WTC11 (cell line): ENCODE measurements at regions not wholly inside any gene's neighbourhood (a gene's known extent, or its start where the extent isn't known, plus 50 kb on each side); places are given as distances from the start of the nearest gene placed in this dataset.

Experiments used
- ATAC-seq: fragments of 200-7000 bp; cut with Tn5 transposase; 2 replicates; pipeline ENCODE4 v1.10.0; 2021; ENCODE audit warnings: mild to moderate bottlenecking, moderate library complexity
- CTCF ChIA-PET: fragments of 300-600 bp; sonication (Branson Sonifier 250); formaldehyde crosslinking; loops from one replicate; lab custom pipeline; 2021; ENCODE audit warnings: antibody characterized with exemption; lab: Charles Lee
- POLR2A ChIA-PET: fragments of 350-600 bp; sonication (Branson Sonifier 250); formaldehyde crosslinking; loops from one replicate; lab custom pipeline; 2021; ENCODE audit warnings: antibody characterized with exemption; lab: Charles Lee
- DNase-seq: peaks from one replicate; pipeline ENCODE4 v3.0.0; 2021; ENCODE audit warnings: low spot score
- H3K27ac Mint-ChIP-seq: 2 replicates; pipeline ENCODE4 v1.8.0; 2021; ENCODE audit warnings: mixed read lengths
- H3K27me3 Mint-ChIP-seq: 2 replicates; pipeline ENCODE4 v1.8.0; 2021; ENCODE audit warnings: low read depth, mild to moderate bottlenecking, moderate library complexity, mixed read lengths
- H3K36me3 Mint-ChIP-seq: 2 replicates; pipeline ENCODE4 v1.8.0; 2021; ENCODE audit warnings: mixed read lengths
- H3K4me1 Mint-ChIP-seq: 2 replicates; pipeline ENCODE4 v1.8.0; 2022; ENCODE audit warnings: mixed read lengths
- H3K4me3 Mint-ChIP-seq: 2 replicates; pipeline ENCODE4 v1.8.0; 2021; ENCODE audit warnings: mild to moderate bottlenecking, moderate library complexity, mixed read lengths
- H3K9me3 Mint-ChIP-seq: 2 replicates; pipeline ENCODE4 v1.8.0; 2021; ENCODE audit warnings: mixed read lengths
- CTCF ChIP-seq: fragments of 200-600 bp; IDR thresholded peaks from 2 replicates; pipeline ENCODE4 v1.8.0; 2022; ENCODE audit warnings: antibody characterized with exemption
- ESRRA ChIP-seq: sonication (generic); formaldehyde crosslinking; IDR thresholded peaks from 2 replicates; pipeline ENCODE4 v1.8.1; 2022; ENCODE audit warnings: mild to moderate bottlenecking, missing genetic modification reagents, borderline replicate concordance
- JAZF1 ChIP-seq: fragments of 250-450 bp; sonication (Bioruptor Pico); IDR thresholded peaks from 2 replicates; pipeline ENCODE4 v1.9.0; 2021; ENCODE audit warnings: moderate library complexity, mild to moderate bottlenecking, inconsistent platforms
- KAT7 ChIP-seq: sonication (generic); formaldehyde crosslinking; IDR thresholded peaks from 2 replicates; pipeline ENCODE4 v1.8.1; 2023; ENCODE audit warnings: missing genetic modification reagents, mild to moderate bottlenecking, borderline replicate concordance
- MYBL2 ChIP-seq: sonication (generic); formaldehyde crosslinking; IDR thresholded peaks from 2 replicates; pipeline ENCODE4 v1.8.1; 2023; ENCODE audit warnings: mild to moderate bottlenecking, moderate library complexity, missing genetic modification reagents
- NFYB ChIP-seq: sonication (generic); formaldehyde crosslinking; conservative IDR thresholded peaks from 2 replicates; pipeline ENCODE4 v1.8.0; 2022; ENCODE audit warnings: low read depth, missing genetic modification reagents
- RORB ChIP-seq: fragments of 250-450 bp; sonication (Bioruptor Pico); IDR thresholded peaks from 2 replicates; pipeline ENCODE4 v1.9.0; 2021; ENCODE audit warnings: mild to moderate bottlenecking
- TP53 ChIP-seq: sonication (generic); formaldehyde crosslinking; IDR thresholded peaks from 2 replicates; pipeline ENCODE4 v1.8.1; 2023; ENCODE audit warnings: mild to moderate bottlenecking, missing genetic modification reagents
- ZBTB21 ChIP-seq: sonication (generic); formaldehyde crosslinking; IDR thresholded peaks from 2 replicates; pipeline ENCODE4 v1.8.1; 2023; ENCODE audit warnings: mild to moderate bottlenecking, missing genetic modification reagents, borderline replicate concordance
- ZNF396 ChIP-seq: fragments of 250-450 bp; sonication (Bioruptor Pico); IDR thresholded peaks from 2 replicates; pipeline ENCODE4 v1.8.0; 2021; ENCODE audit warnings: mild to moderate bottlenecking, moderate library complexity, borderline replicate concordance
- ZNF416 ChIP-seq: fragments of 250-450 bp; sonication (Bioruptor Pico); IDR thresholded peaks from 2 replicates; pipeline ENCODE4 v1.9.0; 2021; ENCODE audit warnings: mild to moderate bottlenecking, inconsistent platforms
- TF ChIP-seq, protein P1 (sequence below): sonication (generic); formaldehyde crosslinking; IDR thresholded peaks from 2 replicates; pipeline ENCODE4 v1.8.0; 2023; ENCODE audit warnings: missing genetic modification reagents
- TF ChIP-seq, protein P2 (sequence below): sonication (generic); formaldehyde crosslinking; IDR thresholded peaks from 2 replicates; pipeline ENCODE4 v1.8.1; 2022; ENCODE audit warnings: low read depth, missing genetic modification reagents, borderline replicate concordance
- TF ChIP-seq, protein P3 (sequence below): fragments of 250-450 bp; sonication (Bioruptor Pico); IDR thresholded peaks from 2 replicates; pipeline ENCODE4 v1.9.0; 2021; ENCODE audit warnings: mild to moderate bottlenecking
- TF ChIP-seq, protein P4 (sequence below): sonication (generic); formaldehyde crosslinking; IDR thresholded peaks from 2 replicates; pipeline ENCODE4 v1.8.1; 2022; ENCODE audit warnings: low read depth, mild to moderate bottlenecking, moderate library complexity, missing genetic modification reagents, borderline replicate concordance
- TF ChIP-seq, protein P5 (sequence below): sonication (generic); formaldehyde crosslinking; IDR thresholded peaks from 2 replicates; pipeline ENCODE4 v1.8.1; 2022; ENCODE audit warnings: mild to moderate bottlenecking, moderate library complexity, missing genetic modification reagents

GRCh38 chr15:37791693-37792092, 142.7 kb upstream of the TMCO5A start:
- ATAC-seq, result no peak
- CTCF ChIA-PET, result interaction anchor here (1.0 kb wide), 1 partner anchor 27 kb away, joined by 3 read pairs; no protein-coding TSS in a partner anchor
- Mint-ChIP-seq H3K4me3 (no peak overlapping the region), H3K36me3 (no peaks in the 10 kb centered on the region), H3K27me3 (no peaks in the 10 kb centered on the region), H3K4me1 (peaks cover 14% of the 10 kb centered on the region)
- no peak for TF ChIP-seq ZNF396 (CRISPR knock-in tag)
- TF ChIP-seq, protein P1, sequence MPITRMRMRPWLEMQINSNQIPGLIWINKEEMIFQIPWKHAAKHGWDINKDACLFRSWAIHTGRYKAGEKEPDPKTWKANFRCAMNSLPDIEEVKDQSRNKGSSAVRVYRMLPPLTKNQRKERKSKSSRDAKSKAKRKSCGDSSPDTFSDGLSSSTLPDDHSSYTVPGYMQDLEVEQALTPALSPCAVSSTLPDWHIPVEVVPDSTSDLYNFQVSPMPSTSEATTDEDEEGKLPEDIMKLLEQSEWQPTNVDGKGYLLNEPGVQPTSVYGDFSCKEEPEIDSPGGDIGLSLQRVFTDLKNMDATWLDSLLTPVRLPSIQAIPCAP (CRISPR knock-in tag), result no peak
- no peak for TF ChIP-seq RORB (CRISPR knock-in tag)
- TF ChIP-seq, protein P2, sequence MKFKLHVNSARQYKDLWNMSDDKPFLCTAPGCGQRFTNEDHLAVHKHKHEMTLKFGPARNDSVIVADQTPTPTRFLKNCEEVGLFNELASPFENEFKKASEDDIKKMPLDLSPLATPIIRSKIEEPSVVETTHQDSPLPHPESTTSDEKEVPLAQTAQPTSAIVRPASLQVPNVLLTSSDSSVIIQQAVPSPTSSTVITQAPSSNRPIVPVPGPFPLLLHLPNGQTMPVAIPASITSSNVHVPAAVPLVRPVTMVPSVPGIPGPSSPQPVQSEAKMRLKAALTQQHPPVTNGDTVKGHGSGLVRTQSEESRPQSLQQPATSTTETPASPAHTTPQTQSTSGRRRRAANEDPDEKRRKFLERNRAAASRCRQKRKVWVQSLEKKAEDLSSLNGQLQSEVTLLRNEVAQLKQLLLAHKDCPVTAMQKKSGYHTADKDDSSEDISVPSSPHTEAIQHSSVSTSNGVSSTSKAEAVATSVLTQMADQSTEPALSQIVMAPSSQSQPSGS (CRISPR knock-in tag), result no peak
- TF ChIP-seq, protein P3, sequence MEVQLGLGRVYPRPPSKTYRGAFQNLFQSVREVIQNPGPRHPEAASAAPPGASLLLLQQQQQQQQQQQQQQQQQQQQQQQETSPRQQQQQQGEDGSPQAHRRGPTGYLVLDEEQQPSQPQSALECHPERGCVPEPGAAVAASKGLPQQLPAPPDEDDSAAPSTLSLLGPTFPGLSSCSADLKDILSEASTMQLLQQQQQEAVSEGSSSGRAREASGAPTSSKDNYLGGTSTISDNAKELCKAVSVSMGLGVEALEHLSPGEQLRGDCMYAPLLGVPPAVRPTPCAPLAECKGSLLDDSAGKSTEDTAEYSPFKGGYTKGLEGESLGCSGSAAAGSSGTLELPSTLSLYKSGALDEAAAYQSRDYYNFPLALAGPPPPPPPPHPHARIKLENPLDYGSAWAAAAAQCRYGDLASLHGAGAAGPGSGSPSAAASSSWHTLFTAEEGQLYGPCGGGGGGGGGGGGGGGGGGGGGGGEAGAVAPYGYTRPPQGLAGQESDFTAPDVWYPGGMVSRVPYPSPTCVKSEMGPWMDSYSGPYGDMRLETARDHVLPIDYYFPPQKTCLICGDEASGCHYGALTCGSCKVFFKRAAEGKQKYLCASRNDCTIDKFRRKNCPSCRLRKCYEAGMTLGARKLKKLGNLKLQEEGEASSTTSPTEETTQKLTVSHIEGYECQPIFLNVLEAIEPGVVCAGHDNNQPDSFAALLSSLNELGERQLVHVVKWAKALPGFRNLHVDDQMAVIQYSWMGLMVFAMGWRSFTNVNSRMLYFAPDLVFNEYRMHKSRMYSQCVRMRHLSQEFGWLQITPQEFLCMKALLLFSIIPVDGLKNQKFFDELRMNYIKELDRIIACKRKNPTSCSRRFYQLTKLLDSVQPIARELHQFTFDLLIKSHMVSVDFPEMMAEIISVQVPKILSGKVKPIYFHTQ (CRISPR knock-in tag), result no peak
- TF ChIP-seq, protein P4, sequence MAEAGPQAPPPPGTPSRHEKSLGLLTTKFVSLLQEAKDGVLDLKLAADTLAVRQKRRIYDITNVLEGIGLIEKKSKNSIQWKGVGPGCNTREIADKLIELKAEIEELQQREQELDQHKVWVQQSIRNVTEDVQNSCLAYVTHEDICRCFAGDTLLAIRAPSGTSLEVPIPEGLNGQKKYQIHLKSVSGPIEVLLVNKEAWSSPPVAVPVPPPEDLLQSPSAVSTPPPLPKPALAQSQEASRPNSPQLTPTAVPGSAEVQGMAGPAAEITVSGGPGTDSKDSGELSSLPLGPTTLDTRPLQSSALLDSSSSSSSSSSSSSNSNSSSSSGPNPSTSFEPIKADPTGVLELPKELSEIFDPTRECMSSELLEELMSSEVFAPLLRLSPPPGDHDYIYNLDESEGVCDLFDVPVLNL (CRISPR knock-in tag), result no peak
- TF ChIP-seq ZBTB21 (CRISPR knock-in tag), result no peak
- no peak for TF ChIP-seq NFYB (CRISPR knock-in tag)
- no peak for TF ChIP-seq MYBL2 (CRISPR knock-in tag)
- TF ChIP-seq JAZF1 (CRISPR knock-in tag), result no peak
- TF ChIP-seq KAT7, result no peak
- TF ChIP-seq CTCF, result no peak
- TF ChIP-seq, all 79 proteins: peak for 0
- H3K27ac Mint-ChIP-seq, result no peak overlapping the region
- H3K9me3 Mint-ChIP-seq, result no peaks in the 10 kb centered on the region
- no peak for DNase-seq
- POLR2A ChIA-PET, result no interaction called here

- Mint-ChIP-seq H3K36me3 (peaks cover 4% of the 10 kb centered on the region; the same call in 1 of the 2 replicates), H3K27ac (no peak overlapping the region), H3K4me3 (no peak overlapping the region), H3K9me3 (peaks cover 4% of the 10 kb centered on the region), H3K4me1 (peaks cover 16% of the 10 kb centered on the region), H3K27me3 (no peaks in the 10 kb centered on the region)
- no peak for DNase-seq
- ATAC-seq, result no peak
- CTCF ChIA-PET, result interaction anchor here (0.6 kb wide), 1 partner anchor 11 kb away, joined by 3 read pairs; no protein-coding TSS in a partner anchor
- TF ChIP-seq TP53 (CRISPR knock-in tag) (no peak), ESRRA (CRISPR knock-in tag) (no peak), ZNF416 (CRISPR knock-in tag) (no peak)
- TF ChIP-seq, protein P5, sequence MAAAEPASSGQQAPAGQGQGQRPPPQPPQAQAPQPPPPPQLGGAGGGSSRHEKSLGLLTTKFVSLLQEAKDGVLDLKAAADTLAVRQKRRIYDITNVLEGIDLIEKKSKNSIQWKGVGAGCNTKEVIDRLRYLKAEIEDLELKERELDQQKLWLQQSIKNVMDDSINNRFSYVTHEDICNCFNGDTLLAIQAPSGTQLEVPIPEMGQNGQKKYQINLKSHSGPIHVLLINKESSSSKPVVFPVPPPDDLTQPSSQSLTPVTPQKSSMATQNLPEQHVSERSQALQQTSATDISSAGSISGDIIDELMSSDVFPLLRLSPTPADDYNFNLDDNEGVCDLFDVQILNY (CRISPR knock-in tag), result no peak
- POLR2A ChIA-PET, result no interaction called here
Measured at GRCh38 chr15:37792351-37792750, 142.1 kb upstream of the TMCO5A start.
